H54 (cell line): ENCODE measurements at regions not wholly inside any gene's neighbourhood (a gene's known extent, or its start where the extent isn't known, plus 50 kb on each side); places are given as distances from the start of the nearest gene placed in this dataset.
"Not testable (repeated sequence)": the region's sequence is repeated elsewhere in the genome, so short reads cannot be mapped to it uniquely, and the experiment has no call there.

ENCODE experiments used
- DNase-seq: peaks from one replicate; pipeline ENCODE4 v3.0.0; 2011; ENCODE audit warnings: low spot score, mixed read lengths; ENCODE audit not compliant: insufficient read length
- FAIRE-seq: peaks from 3 replicates; lab custom pipeline; 2011; peaks lifted over from hg19 to GRCh38; lab: Jason Lieb, UNC
- POLR2A ChIP-seq: IDR thresholded peaks from 2 replicates; pipeline ENCODE4 v1.6.1; 2011; ENCODE audit warnings: low read depth, mild to moderate bottlenecking, low read length

DNA sequence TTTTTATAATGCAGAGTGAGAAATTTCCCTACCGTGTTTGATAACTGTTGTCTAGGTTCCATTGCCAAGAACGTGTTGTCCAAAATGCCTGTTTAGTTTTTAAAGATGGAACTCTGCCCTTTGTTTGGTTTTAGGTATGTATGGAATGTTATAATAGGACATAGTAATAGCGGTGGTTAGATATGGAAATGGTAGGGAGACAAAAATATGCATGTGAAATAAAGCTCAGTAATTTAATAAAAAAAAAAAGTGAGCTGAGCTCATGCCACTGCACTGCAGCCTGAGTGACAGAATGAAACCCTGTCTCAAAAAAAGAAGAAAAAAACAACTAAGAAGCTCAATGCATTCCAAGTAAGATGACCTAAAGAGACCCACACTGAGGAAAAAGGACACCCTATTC lies 72.9 kb downstream of the ZNF783 start:
- TF ChIP-seq POLR2A = no peak

DNA sequence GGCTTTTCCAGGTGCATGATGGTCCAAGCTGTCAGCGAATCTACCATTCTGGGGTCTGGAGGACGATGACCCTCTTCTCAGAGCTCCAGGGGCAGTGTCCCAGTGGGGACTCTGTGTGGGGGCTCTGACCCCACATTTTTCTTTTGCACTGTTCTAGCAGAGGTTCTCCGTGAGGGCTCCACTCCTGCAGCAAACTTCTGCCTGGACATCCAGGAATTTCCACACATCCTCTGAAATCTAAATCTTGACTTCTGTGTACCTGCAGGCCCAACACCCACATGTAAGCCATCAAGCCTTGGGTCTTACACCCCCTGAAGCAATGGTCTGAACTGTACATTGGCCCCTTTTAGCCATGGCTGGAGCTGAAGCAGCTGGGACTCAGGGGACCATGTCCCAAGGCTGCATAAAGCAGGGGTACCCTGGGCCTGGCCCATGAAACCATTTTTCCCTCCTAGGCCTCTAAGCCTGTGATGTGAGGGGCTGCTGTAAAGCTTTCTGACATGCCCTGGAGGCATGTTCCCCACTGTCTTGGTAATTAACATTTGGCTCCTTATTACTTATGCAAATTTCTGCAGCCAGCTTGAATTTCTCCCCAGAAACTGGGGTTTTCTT lies 86.9 kb downstream of the ZNF783 start:
- DNase-seq (no peak), FAIRE-seq (no peak)
- TF ChIP-seq POLR2A = no peak

More for the DNA sequence above, 72.9 kb downstream of the ZNF783 start:
- no peak for FAIRE-seq
- no peak for DNase-seq

GRCh38 chr7:149353739-149354504 lies 91.9 kb downstream of the ZNF783 start:
- no peak for DNase-seq
- no peak for TF ChIP-seq POLR2A
- no peak for FAIRE-seq

- DNase-seq, FAIRE-seq: not testable (repeated sequence)
Measured at GRCh38 chr7:149355035-149355389, 93.0 kb downstream of the ZNF783 start.

GRCh38 chr7:149355390-149356048 lies 93.5 kb downstream of the ZNF783 start:
- FAIRE-seq (no peak), DNase-seq (peak; percentile 30)
- no peak for TF ChIP-seq POLR2A

DNA sequence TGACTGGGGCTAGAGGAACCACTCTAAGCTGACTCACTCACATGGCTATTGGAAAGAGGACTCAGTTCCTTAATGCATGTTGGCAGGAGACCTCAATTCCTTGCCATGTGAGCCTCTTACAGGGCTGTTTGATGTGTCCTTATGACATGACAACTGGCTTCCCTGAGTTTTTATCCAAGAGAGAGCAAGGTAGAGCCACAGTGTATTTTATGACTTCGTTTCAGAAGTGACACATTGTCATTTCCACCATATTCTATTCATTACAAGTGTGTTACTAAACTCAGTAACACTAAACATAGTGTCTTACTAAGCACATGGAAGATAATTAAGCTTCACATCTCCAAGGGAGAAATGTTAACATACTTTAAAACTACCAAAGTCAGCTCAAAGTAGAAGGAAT lies 98.2 kb downstream of the ZNF777 start:
- TF ChIP-seq POLR2A = no peak
- FAIRE-seq (no peak), DNase-seq (no peak)

DNA sequence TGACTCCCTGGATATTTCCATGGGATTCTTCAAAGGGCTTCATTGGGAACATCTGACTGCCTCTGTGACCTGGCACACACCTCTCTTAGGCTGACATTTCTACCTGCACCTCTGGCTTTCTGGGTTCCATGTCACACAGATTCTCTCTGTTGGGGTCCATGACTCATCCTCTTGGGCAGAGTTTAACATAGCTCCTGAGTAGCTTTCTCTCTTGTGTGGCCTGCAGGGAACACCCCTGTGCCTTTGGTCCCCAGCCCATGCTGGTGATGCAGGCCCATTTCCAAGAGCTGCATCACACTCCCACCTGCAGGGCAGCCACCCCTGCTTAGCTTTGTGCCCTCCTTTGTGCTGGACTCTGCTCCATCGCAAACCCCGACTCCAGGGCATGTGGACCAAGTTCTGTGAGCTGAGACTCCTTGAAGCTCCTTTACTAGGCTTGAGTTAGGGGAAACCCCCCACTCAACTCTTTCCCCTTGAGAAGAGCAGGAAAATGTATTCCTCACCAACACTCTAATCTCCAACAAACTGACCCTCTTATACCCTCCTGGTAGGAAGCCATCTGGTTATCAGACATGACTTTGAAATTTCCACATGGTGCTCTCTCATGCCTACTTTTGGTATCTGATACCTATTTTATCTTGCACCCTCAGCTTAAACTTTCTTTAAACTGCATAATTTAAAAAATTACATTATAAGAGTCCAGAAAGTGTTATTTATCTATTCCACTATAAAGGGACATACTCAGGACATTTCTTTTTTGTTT lies 93.3 kb downstream of the ZNF777 start:
- TF ChIP-seq POLR2A = no peak
- FAIRE-seq (no peak), DNase-seq (no peak)

GRCh38 chr7:149369497-149369896 lies 91.4 kb downstream of the ZNF777 start:
- DNase-seq = no peak
- FAIRE-seq = no peak
- no peak for TF ChIP-seq POLR2A

DNA sequence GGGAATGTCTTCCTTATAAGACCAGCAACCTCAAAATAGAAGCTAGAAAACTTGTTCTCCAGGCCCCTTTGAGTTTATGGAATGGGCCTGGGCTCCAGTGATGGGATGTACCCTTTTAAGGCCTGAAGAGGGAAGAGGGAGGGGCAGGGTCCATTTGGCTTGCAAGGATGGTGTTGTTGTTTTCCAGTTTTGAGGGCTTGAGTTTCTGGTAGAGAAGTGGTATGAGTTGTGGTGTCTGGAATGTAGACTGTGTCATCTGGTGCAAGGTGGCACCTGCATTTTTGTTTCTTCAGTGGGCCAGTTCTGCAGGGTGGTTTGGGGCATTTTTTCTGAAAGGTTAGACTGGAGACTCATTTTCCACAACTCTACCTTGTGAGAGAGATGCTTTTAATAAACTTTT lies 90.1 kb downstream of the ZNF777 start:
- FAIRE-seq (no peak), DNase-seq (no peak)
- no peak for TF ChIP-seq POLR2A

DNA sequence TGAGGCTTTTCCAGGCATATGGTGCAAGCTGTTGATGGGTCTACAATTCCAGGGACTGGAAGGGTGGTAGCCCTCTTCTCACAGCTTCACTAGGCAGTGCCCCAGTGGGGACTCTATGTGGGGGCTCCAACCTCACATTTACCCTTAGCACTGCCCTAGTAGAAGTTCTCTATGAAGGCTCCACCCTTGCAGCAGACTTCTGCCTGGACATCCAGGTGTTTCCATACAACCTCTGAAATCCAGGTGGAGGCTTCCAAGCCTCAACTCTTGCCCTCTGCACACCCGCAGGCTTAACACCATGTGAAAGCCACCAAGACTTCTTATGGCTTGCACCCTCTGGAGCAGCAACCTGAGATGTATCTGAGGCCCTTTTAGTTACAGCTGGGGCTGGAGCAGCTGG lies 87.8 kb downstream of the ZNF777 start:
- TF ChIP-seq POLR2A = no peak
- FAIRE-seq = no peak
- no peak for DNase-seq

- no peak for DNase-seq
- no peak for FAIRE-seq
- no peak for TF ChIP-seq POLR2A
Measured at GRCh38 chr7:149375234-149376008, 85.4 kb downstream of the ZNF777 start.

- no peak for FAIRE-seq
- TF ChIP-seq POLR2A = no peak
Measured at GRCh38 chr7:149377386-149377785, 83.5 kb downstream of the ZNF777 start.

DNA sequence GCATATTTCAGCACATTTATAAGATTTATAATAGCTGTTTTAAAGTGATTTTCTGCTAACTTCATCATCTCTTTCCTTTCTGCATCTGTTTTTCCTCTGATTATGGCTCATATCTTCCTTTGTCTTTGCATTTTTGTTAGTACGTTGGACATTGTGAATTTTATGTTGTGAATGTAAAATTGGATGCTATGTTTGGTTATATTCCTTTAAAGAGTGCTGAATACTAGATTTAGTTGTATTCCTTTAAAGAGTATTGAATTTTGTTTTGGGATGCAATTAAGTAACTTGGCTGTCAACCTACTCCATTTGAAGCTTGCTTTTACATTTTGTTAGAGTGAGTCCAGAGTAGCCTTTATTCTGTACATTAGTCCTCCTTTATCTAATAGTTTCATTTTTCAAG lies 81.2 kb downstream of the ZNF777 start:
- no peak for FAIRE-seq
- no peak for DNase-seq
- no peak for TF ChIP-seq POLR2A

More at GRCh38 chr7:149377386-149377785, 83.5 kb downstream of the ZNF777 start:
- DNase-seq = no peak
